ENCODE measurements at regions not wholly inside any gene's neighbourhood (a gene's known extent, or its start where the extent isn't known, plus 50 kb on each side); places are given as distances from the start of the nearest gene placed in this dataset.

GRCh38 chrX:2638279-2638678 is 52.8 kb upstream of the CD99 start:
- BruUV-seq (replicated peaks) = no TSS peak
- Histone ChIP-seq H2AK9ac (replicated peaks; ENCODE audit: low read depth, low read length, poor library complexity) (no peak overlapping the region), H3K36me3 (ENCODE audit: control insufficient read depth, insufficient read depth, low read length) (no peaks in the 10 kb centered on the region; the same call in 1 of the 2 replicates), H3K14ac (replicated peaks; ENCODE audit: low read depth, low read length) (no peak overlapping the region), H3K27me3 (ENCODE audit: control insufficient read depth, insufficient read depth, low read length) (no peaks in the 10 kb centered on the region), H4K5ac (ENCODE audit: low read depth, low read length) (no peak overlapping the region), H3K4me2 (ENCODE audit: low read depth, low read length) (no peak overlapping the region), H3K9me3 (ENCODE audit: control insufficient read depth, insufficient read depth, low read length) (0 out of 2 replicates have a peak, but pooled peaks cover 2% of the 10 kb centered on the region), H2AFZ (replicated peaks; ENCODE audit: low read length, poor library complexity) (no peak overlapping the region), H2BK20ac (ENCODE audit: low read depth, low read length) (no peak overlapping the region), H3K9ac (ENCODE audit: low read depth, low read length) (no peak overlapping the region), H3K4me3 (ENCODE audit: insufficient read depth, low read depth, low read length) (no peak overlapping the region), H3K4ac (ENCODE audit: low read depth, low read length) (no peak overlapping the region), H2BK120ac (ENCODE audit: low read depth, low read length) (no peak overlapping the region), H4K8ac (ENCODE audit: low read depth in 2 of 2, low read length in 2 of 2) (no peak overlapping the region), H2AK5ac (ENCODE audit: low read depth, low read length) (no peak overlapping the region), H3K18ac (ENCODE audit: low read depth, low read length) (no peak overlapping the region), H3K23ac (ENCODE audit: low read depth, low read length) (no peak overlapping the region), H3K9me1 (ENCODE audit: insufficient read depth, low read length) (peaks cover 2% of the 10 kb centered on the region; the same call in 1 of the 2 replicates), H4K91ac (ENCODE audit: insufficient read depth, low read depth, low read length) (no peak overlapping the region), H3K56ac (ENCODE audit: extremely low read depth, insufficient read depth, low read length) (no peak overlapping the region), H3K4me1 (ENCODE audit: control insufficient read depth, insufficient read depth, low read length) (no peaks in the 10 kb centered on the region), H2BK5ac (ENCODE audit: low read depth, low read length, poor library complexity, severe bottlenecking) (no peak overlapping the region), H2BK15ac (ENCODE audit: low read depth, low read length) (no peak overlapping the region), H3K27ac (ENCODE audit: insufficient read depth, low read length) (no peak overlapping the region), H4K20me1 (ENCODE audit: insufficient read depth, low read length) (no peaks in the 10 kb centered on the region), H3K79me1 (ENCODE audit: low read depth in 1 of 2, low read length in 2 of 2) (no peaks in the 10 kb centered on the region)
- in situ Hi-C loops (cut with MboI; ENCODE audit: low sequenced_read_pairs) (no loop called here), intact Hi-C loops (cut with micrococcal nuclease) (no loop called here), dilution Hi-C loops (cut with HindIII; ENCODE audit: low sequenced_read_pairs, unreplicated experiment) (no loop called here)
- DNase-seq = no peak
- TF ChIP-seq MAFK (IDR thresholded peaks at IDR 0.05; ENCODE audit: low read depth, low read length) (no peak), MAZ (IDR thresholded peaks at IDR 0.05; ENCODE audit: borderline replicate concordance, low read depth, low read length) (no peak), BHLHE40 (IDR thresholded peaks at IDR 0.05; ENCODE audit: low read depth, low read length) (no peak), RAD21 (IDR thresholded peaks at IDR 0.05; ENCODE audit: low read length) (no peak), POLR2A (IDR thresholded peaks at IDR 0.05; ENCODE audit: low read depth, low read length) (no peak), ELK1 (IDR thresholded peaks at IDR 0.05; ENCODE audit: borderline replicate concordance, low read depth, low read length) (no peak), MXI1 (IDR thresholded peaks at IDR 0.05; ENCODE audit: borderline replicate concordance, low read depth, low read length) (no peak), FOS (IDR thresholded peaks at IDR 0.05; ENCODE audit: low read depth, low read length) (no peak), CHD1 (IDR thresholded peaks at IDR 0.05; ENCODE audit: low read depth, low read length) (no peak), NFE2L2 (IDR thresholded peaks at IDR 0.05; ENCODE audit: low read depth, low read length) (no peak), RFX5 (IDR thresholded peaks at IDR 0.05; ENCODE audit: low read depth, low read length) (no peak), USF2 (IDR thresholded peaks at IDR 0.05; ENCODE audit: low read depth, low read length) (no peak), CTCF (conservative IDR thresholded peaks at IDR 0.05; ENCODE audit: low read depth, low read length) (no peak), SMC3 (IDR thresholded peaks at IDR 0.05; ENCODE audit: low read depth, low read length) (no peak), RCOR1 (IDR thresholded peaks at IDR 0.05; ENCODE audit: insufficient replicate concordance, low read length) (no peak)
- ChIA-PET POLR2A (ENCODE audit: unreplicated experiment) (no interaction called here), CTCF (no interaction called here)
- ATAC-seq (ENCODE audit: low read depth) = no peak
- no CpG with 5 or more reads among the region's 7 CpGs for WGBS, 2 experiments (ENCODE audit: extremely low coverage in 2 of 2, insufficient read length in 1 of 2)
